Kidney (tissue), 13 donors: ENCODE measurements at regions not wholly inside any gene's neighbourhood (a gene's known extent, or its start where the extent isn't known, plus 50 kb on each side); places are given as distances from the start of the nearest gene placed in this dataset.

ENCODE experiments used
- DNase-seq, 5 donors: peaks; one replicate each; pipeline ENCODE4 v3.0.0-alpha.2; 2013 to 2020
- FAIRE-seq: peaks from 2 replicates; lab custom pipeline; 2012; peaks lifted over from hg19 to GRCh38; lab: Jason Lieb, UNC
- H3K27ac ChIP-seq, 2 donors: one replicate each; pipeline ENCODE4 v1.7.0; 2013; ENCODE audit warnings: low read depth in 2 of 2, low read length in 2 of 2, inconsistent platforms in 1 of 2
- H3K27me3 ChIP-seq: one replicate; pipeline ENCODE4 v1.7.1; 2013; ENCODE audit warnings: low read length, inconsistent platforms; ENCODE audit not compliant: control insufficient read depth, insufficient read depth
- H3K36me3 ChIP-seq, 3 donors: one replicate each; pipeline versions ENCODE4 v1.7.0 to v1.7.1; 2013; ENCODE audit warnings: low read length in 3 of 3, control low read depth in 1 of 3, inconsistent platforms in 1 of 3; ENCODE audit not compliant: insufficient read depth in 3 of 3, control insufficient read depth in 2 of 3
- H3K4me1 ChIP-seq, 3 donors: one replicate each; pipeline versions ENCODE4 v1.7.0 to v1.7.1; 2013; ENCODE audit warnings: low read length in 3 of 3, inconsistent platforms in 1 of 3, low read depth in 1 of 3; ENCODE audit not compliant: control insufficient read depth in 2 of 3, insufficient read depth in 2 of 3
- H3K4me3 ChIP-seq, 3 donors: one replicate each; pipeline versions ENCODE4 v1.7.0 to v1.8.1; 2013; ENCODE audit warnings: low read length in 3 of 3, control low read depth in 1 of 3, inconsistent platforms in 1 of 3
- H3K9ac ChIP-seq, 3 donors: one replicate each; pipeline versions ENCODE4 v1.7.0 to v1.7.1; 2013; ENCODE audit warnings: low read length in 3 of 3, control low read depth in 1 of 3, inconsistent platforms in 1 of 3
- H3K9me3 ChIP-seq, 3 donors: one replicate each; pipeline versions ENCODE4 v1.7.0 to v1.7.1; 2013; ENCODE audit warnings: low read length in 3 of 3, control low read depth in 1 of 3, inconsistent platforms in 1 of 3; ENCODE audit not compliant: control insufficient read depth in 2 of 3, insufficient read depth in 1 of 3
- CTCF ChIP-seq: IDR thresholded peaks from 3 replicates; pipeline ENCODE4 v1.5.1; 2012; ENCODE audit warnings: mild to moderate bottlenecking, moderate library complexity, borderline replicate concordance; ENCODE audit not compliant: insufficient read depth; ENCODE audit errors: extremely low read depth
- intact Hi-C: fragments of 100-400 bp; cut with DNase I; formaldehyde crosslinking; loops from one replicate; pipeline ENCODE4 v1.11.1; 2022
- donor health status: control.
- donor health status: control.
- donor health status: control.
- donor health status: control.
- donor health status: control.
- donor health status: DM: yes; HTN: yes; CAD: no.
- donor health status: Normal renal cell carcinoma (clear cell type).

GRCh38 chr15:60081976-60082375 lies 77.9 kb downstream of the FOXB1 start:
- intact Hi-C loops = no loop called here
- TF ChIP-seq CTCF = no peak
- Histone ChIP-seq H3K9me3 (no peaks in the 10 kb centered on the region), H3K9ac (no peak overlapping the region), H3K27me3 (no peaks in the 10 kb centered on the region), H3K4me3 (no peak overlapping the region), H3K27ac (no peak overlapping the region), H3K4me1 (no peaks in the 10 kb centered on the region), H3K36me3 (no peaks in the 10 kb centered on the region)
- no peak for FAIRE-seq
- no peak for DNase-seq

- no peak for FAIRE-seq
- no peak overlapping the region for H3K4me3 ChIP-seq
- no peaks in the 10 kb centered on the region for H3K36me3 ChIP-seq
- H3K9ac ChIP-seq = no peak overlapping the region
- no peak for TF ChIP-seq CTCF
- intact Hi-C loops = no loop called here
- no peak overlapping the region for H3K27ac ChIP-seq
- no peaks in the 10 kb centered on the region for H3K4me1 ChIP-seq
- DNase-seq = no peak
- H3K9me3 ChIP-seq = no peaks in the 10 kb centered on the region
- no peaks in the 10 kb centered on the region for H3K27me3 ChIP-seq
These were observed 79.2 kb downstream of the FOXB1 start for GRCh38 chr15:60083318-60083717.

- H3K36me3 ChIP-seq = no peaks in the 10 kb centered on the region
- TF ChIP-seq CTCF = no peak
- DNase-seq (no peak), FAIRE-seq (no peak)
- H3K9me3 ChIP-seq = no peaks in the 10 kb centered on the region
- H3K4me1 ChIP-seq = no peaks in the 10 kb centered on the region
- H3K27me3 ChIP-seq = no peaks in the 10 kb centered on the region
- no peak overlapping the region for H3K9ac ChIP-seq
- H3K27ac ChIP-seq = no peak overlapping the region
- no peak overlapping the region for H3K4me3 ChIP-seq
- intact Hi-C loops = no loop called here
These were observed 82.7 kb downstream of the FOXB1 start for GRCh38 chr15:60086681-60087429.

GRCh38 chr15:60087561-60087960 lies 83.5 kb downstream of the FOXB1 start:
- H3K27ac ChIP-seq = no peak overlapping the region
- H3K9me3 ChIP-seq = no peaks in the 10 kb centered on the region
- FAIRE-seq = no peak

More at GRCh38 chr15:60087561-60087960, 83.5 kb downstream of the FOXB1 start:
- intact Hi-C loops = no loop called here
- TF ChIP-seq CTCF = no peak
- no peak overlapping the region for H3K4me3 ChIP-seq
- H3K9ac ChIP-seq = no peak overlapping the region
- H3K4me1 ChIP-seq = no peaks in the 10 kb centered on the region
- no peaks in the 10 kb centered on the region for H3K27me3 ChIP-seq
- no peaks in the 10 kb centered on the region for H3K36me3 ChIP-seq
- no peak for DNase-seq
